ENCODE measurements at regions not wholly inside any gene's neighbourhood (a gene's known extent, or its start where the extent isn't known, plus 50 kb on each side); places are given as distances from the start of the nearest gene placed in this dataset.
"Not testable (repeated sequence)": the region's sequence is repeated elsewhere in the genome, so short reads cannot be mapped to it uniquely, and the experiment has no call there.

DNA sequence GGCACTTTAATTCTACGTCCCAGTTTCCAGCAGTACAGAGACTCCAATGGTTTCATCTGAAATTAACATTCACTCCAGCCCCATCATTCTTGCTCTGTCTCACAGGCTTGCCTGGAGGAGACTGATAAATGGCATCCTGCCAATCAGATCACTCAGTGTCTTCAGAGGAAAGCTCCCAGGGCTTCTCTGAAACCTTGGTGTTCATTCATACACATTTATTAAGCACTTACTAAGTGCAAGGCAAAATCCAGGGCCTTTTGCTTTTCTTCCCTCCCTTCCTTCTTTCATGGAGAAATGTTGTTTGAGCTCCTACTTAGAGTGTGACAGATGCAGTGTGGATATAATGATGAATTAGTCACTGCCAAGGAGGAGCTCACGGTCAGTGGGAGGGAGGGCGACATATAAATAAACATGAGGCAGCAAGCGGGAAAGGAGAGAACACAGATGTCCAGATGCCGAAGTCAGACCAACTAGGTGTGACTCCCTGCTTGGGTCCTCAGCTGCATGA is 106.7 kb upstream of the DTNBP1 start:
- no peak for DNase-seq (ENCODE audit: low spot score)

DNA sequence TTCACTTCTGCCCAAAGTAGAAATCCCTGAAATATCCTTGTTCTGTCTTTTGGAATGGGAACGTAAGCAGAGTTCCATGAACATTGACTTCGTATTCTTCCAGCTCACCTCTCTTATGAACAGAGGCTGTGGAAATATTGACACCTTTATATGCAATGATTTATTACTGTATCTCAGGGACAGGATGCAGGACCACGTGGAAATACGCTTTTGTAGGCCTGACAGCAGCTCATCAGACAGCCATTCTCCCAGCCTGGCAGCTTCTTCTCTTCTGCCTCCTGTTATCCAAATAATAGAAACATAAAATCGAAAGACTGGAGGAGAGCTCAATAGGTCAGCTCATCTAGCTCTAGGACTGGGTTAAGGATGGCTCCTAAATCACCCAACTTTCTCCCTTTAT is 106.2 kb upstream of the DTNBP1 start:
- DNase-seq (ENCODE audit: low spot score), result no peak

DNA sequence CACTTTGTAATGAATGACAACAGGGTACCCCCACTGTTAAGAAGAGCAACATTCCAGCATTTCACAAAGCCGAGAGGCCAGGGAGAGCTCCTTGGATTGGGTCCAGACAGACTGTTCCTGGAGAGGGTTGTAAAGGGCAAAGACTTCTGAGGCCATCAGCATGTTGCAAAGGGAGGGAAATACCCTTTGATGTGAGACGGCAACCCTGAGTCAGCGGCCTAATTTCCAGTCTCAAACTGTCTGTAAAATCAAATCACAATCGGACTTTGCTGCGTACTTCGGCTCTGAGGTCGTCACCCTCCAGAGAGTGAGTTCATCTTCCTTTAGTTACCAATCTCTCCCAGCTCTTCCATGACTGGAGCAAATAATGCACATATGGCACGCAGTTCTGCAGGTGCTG is 101.0 kb upstream of the DTNBP1 start:
- DNase-seq (ENCODE audit: low spot score), result no peak

DNA sequence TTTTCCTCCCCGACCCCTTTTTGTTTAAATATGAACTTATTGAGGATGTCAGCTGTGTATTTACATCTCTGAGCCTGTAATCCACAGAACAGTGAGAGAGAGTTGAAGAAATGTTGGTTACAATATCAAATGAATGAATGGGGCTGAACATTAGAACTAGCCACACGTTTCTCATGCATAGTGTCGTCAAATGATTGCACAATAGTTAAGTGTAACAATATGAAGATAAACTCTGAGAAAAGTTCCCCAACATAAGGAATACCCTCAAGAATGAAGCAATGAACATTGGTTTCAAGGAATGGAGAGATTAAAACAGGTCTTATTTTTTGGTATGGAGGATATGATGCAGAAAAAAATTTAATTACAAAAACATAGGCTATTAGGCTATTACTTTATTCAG is 100.5 kb upstream of the DTNBP1 start:
- DNase-seq (ENCODE audit: low spot score), result no peak

DNA sequence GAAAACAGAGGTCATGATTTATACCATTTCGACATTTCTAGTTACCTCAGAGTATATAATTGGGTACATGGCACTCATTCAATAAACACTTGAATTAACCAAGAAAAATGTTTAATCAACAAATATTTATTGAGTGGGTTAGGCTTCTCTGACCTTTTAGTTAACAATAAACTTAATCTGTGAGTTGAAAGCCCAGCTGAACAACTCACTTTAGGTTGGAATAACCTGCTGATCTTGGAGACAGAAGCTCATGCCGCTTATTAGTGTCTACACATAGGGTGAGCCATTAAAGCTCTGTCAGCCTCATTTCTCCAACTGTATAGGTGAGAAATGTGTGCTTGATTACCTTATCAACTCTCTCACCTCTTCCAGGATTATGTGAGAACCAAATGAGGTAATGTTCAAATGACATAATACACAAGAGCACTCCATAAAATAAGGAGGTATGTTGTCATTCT is 98.2 kb upstream of the DTNBP1 start:
- DNase-seq (ENCODE audit: low spot score), result no peak

DNA sequence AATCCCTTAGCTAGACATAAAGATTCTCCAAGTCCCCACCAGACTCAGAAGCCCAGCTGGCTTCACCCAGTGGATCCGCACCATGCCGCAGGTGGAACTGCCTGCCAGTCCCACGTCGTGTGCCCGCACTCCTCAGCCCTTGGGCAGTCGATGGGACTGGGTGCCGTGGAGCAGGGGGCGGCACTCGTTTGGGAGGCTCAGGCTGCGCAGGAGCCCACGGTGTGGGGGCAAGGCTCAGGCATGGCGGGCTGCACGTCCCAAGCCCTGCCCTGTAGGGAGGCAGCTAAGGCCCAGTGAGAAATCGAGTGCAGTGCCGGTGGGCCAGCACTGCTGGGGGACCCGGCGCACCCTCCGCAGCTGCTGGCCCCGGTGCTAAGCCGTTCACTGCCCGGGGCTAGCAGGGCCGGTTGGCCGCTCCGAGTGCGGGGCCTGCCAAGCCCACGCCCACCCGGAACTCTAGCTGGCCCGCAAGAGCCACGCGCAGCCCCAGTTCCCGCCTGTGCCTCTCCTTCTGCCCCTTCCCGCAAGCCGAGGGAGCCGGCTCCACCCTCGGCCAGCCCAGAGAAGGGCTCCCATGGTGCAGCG is 95.9 kb upstream of the DTNBP1 start:
- no peak for DNase-seq (ENCODE audit: low spot score)

DNA sequence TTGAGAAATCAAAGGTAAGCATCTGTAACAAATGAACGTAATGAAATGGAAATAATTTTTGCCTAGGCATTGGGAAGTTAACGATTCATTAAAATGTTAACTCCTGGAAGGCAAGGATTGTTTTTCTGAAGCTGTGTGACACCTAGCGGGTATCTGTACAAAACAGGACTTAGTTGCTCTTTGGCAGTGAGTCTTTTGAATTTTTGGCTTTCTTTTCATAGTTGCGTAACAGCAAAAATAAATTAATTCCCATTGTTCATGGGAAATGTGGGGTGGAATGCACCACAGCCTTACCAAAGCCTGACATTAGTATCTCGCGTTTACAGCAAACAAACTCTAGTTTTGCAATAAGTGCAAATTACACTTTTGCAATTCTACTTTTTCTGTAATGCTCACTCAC is 92.7 kb upstream of the DTNBP1 start:
- DNase-seq (ENCODE audit: low spot score), result no peak

DNA sequence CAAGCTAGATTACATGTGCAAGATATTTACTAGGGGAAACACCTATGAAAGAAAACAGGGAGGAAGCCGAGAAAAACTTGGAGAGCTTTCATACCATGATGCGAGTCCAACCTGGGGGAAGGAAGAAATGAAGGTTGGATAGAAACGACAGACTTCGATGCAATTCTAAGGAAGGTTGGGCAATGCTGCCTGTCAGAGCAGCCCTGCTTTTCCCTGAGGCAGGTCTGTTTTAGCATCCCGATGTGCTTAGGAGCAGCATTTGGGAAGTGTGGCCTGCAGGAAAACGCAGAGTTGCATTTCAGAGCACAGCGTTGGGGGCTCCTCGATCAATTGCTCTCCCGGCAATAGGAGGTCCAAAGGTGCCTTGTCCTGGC is 91.9 kb upstream of the DTNBP1 start:
- no peak for DNase-seq (ENCODE audit: low spot score)

DNA sequence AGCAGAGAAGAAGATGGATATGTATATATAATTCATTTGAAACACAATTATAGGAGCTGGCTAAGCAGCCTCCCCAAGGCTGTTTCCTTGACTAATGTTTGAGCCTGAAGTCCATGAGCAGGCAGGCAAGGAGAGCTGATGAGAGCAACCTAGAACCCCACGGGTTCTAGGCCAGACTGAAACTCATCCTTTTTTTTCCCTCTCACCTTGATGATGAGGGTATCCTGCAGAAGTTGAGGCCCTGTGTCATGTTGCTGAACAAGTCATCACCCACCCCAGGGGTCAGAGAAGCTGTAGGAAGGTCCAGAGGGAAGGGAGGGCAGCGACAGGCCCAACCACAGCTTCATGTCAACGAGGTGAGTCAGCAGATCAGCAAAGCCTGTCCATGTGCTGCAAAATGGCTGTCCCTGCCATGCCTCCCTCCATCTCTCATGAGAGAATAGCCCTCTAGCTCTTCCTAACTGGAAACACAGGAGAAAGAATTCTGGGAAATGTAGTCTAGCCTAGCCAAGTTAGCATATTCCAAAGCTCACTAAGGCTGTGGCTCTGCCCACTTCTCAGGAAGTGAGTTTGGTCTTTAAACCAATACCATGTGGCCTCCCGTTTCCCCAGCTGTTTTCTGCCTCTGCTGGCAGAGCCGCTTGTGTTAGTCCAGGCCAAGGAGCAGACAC is 91.3 kb upstream of the DTNBP1 start:
- DNase-seq (ENCODE audit: low spot score), result no peak

DNA sequence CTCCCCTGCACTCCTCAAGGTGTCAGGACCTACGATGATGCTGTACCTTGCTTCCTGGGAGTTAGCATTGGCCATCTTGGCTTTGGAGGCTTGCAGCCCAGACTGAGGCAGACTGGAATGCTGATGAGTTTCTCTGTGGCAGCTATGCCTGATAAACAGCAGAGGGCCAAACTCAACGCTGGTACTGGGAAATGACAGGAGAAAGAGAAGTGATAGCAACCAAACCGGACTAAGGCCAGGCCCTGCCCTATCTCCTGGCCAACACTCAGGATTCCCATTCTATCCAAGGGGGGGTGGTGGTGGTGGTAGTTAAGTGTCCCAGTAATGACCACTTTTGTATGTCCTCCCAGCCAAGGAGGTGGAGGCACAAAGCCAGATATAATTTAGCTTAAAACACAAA is 90.0 kb upstream of the DTNBP1 start:
- no peak for DNase-seq (ENCODE audit: low spot score)

DNA sequence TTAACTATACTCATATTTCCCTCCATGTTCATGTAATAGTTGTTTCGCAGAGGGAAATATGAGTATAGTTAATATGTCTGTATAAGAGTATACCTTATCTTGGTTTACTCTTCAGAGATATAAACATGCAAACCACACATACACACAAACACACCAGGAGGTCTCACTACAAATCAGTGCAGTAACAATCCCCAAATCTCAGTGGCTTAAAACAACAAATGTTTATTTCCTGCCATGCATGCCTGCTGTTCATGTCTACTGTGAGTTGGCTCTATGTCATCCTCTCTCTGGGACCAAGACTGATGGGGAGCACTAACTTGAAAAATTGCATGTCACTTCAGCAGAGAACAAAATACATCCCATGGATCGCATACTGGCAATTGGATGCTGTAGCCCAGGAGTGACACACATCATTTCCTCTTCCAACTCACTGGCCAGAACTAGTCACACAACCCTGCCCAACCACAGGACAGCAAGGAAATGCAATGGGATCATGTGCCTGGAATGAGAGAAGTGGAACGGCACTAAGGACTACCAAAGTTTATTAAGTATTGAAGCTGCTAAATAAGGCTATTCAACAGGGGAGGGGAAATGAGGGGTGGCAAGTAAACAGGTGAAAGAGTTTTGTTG is 89.0 kb upstream of the DTNBP1 start:
- DNase-seq (ENCODE audit: low spot score), result peak; percentile 44

DNA sequence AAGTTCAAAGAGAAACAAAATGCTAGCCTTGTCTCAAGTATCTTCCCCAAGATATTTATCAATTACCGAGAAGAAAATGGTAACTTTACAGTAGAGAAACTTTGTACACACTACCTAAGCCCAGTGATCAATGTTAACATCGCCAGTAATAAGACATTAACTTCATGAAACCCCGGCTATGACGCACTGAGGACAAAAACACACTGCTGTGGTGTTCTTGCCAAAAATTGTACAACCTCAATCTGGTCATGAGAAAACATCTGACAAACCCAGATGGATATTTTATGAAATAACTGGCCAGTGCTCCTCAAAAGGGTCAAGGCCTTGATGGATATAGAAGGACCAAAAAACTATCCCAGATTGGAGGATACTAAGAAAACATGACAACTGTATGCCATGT is 85.5 kb upstream of the DTNBP1 start:
- DNase-seq (ENCODE audit: low spot score), result no peak

DNA sequence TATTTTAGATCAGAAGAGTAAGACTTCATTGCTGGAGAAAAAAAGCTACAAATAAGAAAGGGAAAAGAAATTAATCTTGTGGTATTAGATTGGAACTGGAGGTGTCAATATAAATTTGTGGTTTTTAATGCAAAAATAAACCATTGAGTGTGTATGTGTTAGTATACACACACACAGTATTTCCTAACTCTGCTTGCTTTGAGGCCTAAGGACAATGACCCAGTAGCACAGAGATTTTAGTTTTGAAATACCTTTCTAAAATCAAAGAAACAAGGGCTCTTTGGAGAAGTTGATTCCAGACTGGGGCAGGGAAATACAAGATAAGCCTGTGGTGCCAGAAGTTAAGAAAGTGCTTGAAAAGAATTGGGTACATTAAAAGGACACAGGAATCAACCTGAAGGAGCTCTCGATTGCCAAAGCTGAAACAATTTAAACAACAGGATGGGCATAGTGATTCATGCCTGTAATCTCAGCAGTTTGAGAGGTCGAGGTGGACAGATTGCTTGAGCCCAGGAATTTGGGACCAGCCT is 84.6 kb upstream of the DTNBP1 start:
- DNase-seq (ENCODE audit: low spot score), result no peak

DNA sequence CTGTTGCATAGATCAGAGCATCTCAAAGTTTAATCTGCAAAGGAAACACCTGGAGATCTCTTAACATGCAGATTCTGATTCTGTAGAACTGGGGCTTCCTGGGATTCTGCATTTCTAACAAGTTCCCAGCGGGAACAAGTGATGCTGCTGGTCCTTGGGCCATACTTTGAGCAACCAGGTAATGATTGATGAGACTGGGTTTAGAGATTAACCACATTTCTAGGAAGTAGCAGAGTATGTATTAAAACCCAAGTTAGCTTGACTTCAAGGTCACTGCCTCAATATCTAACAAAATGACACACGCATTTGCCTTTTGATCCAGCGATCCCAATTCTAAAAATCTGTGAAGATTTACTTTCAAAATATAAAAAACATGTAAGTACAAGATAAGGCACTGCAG is 83.0 kb upstream of the DTNBP1 start:
- no peak for DNase-seq (ENCODE audit: low spot score)

DNA sequence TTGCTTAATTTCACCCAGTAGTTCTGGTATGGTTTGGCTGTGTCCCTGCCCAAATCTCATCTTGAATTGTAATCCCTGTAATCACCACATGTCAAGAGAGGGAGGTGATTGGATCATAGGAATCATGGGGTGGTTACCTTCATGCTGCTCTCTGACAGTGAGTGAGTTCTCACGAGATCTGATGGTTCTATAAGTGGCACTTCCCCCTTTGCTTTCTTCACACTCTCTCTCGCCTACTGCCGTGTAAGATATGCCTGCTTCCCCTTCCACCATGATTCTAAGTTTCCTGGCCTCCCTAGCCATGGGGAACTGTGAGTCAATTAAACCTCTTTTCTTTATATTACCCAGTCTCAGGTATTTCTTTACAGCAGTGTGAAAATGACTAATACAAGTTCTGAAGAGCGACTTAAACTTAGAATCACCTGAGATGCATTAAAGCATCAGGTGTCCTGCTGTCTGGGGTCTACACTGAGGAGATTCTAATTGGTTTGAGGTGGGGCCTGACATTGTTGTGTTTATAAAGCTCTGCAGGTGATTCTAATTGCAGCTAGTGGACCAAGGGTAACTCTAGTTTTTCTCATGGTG is 82.1 kb upstream of the DTNBP1 start:
- DNase-seq (ENCODE audit: low spot score), result no peak

DNA sequence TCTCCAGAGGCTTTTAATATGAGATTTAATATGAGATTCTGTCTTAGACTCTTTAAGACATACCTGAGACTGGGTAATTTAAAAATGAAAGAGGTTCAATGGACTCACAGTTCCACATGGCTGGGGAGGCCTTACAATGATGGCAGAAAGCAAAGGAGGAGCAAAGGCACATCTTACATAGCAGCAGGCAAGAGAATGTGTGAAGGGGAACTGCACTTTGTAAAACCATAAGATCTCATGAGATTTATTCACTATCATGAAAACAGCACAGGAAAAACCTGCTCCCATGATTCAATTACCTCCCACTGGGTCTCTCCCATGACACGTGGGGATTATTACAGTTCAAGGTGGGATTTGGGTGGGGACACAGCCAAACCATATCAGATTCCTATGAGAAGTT is 79.2 kb upstream of the DTNBP1 start:
- DNase-seq (ENCODE audit: low spot score), result not testable (repeated sequence)

DNA sequence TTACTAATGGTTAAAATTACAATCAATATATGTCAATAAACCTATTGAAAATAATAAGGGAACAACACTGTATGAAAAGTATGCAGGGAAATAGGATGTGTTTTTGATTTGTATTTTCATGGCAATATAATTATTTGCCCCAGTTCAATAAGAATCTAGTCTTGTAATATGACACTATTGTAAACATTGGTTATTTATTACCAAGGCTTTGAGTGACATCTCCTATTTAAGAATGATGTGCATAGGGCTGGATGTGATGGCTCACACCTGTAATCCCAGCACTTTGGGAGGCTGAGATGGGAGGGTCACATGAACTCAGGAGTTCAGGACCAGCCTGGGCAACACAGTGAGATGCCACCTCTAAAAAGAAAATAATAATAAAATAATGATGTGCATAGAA is 78.6 kb upstream of the DTNBP1 start:
- DNase-seq (ENCODE audit: low spot score), result no peak

DNA sequence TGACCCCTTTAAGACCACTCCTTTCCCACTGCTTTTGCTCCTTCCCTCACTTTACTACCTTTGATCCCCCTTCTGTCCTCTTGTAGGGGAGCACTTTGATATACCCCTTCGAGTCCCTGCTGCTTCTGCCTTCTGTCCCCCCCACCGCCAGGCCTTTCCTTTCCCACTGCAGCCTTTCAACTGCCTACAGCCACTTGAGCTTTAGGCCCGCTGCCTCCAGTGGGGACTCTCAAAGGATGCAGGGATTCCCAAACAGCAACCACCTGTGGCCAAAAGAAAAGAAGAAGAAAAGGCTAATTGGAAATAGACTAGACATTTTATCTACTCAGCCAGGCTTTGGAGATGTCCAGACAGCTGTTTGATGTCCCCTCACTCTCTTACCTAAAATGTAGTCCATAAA is 77.0 kb upstream of the DTNBP1 start:
- no peak for DNase-seq (ENCODE audit: low spot score)

DNA sequence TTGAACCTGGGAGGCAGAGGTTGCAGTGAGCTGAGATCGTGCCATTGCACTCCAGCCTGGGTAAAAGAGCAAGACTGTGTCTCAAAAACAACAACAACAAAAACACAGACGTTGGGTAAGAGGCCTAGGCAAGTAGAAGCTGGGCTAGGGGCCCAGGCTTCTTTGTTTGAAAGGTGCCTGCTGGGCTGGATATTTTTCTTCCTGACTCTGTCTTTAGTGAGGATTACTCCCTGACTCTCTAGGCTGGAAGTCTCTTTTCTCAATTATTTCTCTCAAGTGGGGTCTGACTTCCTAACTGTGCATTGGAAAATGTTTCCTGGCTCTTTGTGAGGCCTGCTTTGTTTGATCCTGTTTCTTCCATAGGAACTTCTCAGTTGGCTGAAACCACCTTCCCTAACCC is 76.5 kb upstream of the DTNBP1 start:
- DNase-seq (ENCODE audit: low spot score), result no peak

DNA sequence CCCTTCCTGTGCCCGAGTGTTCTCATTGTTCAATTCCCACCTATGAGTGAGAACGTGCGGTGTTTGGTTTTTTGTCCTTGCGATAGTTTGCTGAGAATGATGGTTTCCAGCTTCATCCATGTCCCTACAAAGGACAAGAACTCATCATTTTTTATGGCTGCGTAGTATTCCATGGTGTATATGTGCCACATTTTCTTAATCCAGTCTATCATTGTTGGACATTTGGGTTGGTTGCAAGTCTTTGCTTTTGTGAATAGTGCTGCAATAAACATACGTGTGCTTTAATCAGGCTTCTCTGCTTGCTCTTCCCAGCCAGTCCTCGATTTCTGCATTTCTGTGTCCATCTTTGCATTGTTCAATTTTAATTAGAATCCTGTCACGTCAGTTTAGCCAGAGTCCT is 75.4 kb upstream of the DTNBP1 start:
- not testable (repeated sequence) for DNase-seq (ENCODE audit: low spot score)

DNA sequence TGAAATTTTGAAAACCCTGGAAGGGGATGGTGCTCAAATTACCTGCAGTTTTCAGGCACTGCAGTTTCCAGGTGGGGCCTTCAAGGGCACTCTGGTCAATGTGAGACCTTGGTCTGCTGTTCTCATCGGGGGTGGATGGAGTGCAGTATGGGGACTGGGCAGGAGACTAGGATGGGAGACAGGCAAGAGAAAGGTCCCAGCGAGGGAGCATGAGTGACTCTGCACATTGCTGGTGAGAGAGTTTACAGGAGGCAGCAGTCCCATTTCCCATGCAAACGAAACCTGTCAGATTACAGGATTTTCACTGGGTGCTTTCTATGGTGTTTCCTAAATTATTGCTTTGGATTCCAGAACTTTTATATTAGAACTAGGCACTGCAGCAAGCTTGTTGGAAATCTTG is 73.5 kb upstream of the DTNBP1 start:
- DNase-seq (ENCODE audit: low spot score), result no peak

DNA sequence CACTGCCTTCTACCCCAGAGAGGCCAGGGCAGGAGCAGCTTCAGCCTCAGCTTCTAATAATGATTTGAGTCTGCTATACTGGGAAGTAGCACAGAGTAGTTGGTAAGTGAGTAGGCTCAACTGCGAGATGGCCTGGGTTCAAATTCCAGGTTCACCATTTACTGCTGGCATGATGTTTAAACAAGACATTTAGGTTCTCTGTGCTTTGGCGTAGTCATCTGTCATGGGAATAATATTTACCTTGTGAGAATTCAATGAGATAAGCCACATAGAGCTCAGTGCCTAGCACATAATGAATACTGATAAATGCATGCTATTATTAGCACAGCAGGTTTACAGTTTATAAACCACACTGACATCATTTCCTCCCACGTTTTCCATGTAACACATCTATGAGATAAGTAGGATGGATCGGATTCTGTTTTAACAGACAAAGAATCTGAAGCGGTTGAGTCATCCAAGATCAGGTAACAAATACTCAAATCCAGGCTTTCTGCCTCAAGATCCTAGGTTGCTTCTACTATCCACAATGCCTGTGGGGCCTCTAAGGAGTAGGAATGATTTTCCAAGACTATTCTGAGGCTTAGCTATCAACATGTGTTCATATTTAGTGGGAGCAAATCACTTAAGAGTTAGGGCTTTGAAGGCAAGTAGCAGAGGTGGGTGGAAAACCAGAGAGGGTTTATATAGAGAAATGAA is 72.9 kb upstream of the DTNBP1 start:
- DNase-seq (ENCODE audit: low spot score), result no peak
